Liver (tissue), 8 donors: ENCODE measurements at regions not wholly inside any gene's neighbourhood (a gene's known extent, or its start where the extent isn't known, plus 50 kb on each side); places are given as distances from the start of the nearest gene placed in this dataset.

Source experiments
- DNase-seq: peaks from one replicate; pipeline ENCODE4 v3.0.0-alpha.2; 2017; ENCODE audit warnings: low spot score
- H3K27ac ChIP-seq, 2 donors: one replicate each; pipeline ENCODE4 v1.7.0; 2013; ENCODE audit warnings: inconsistent platforms in 2 of 2, low read length in 2 of 2, control low read depth in 1 of 2, low read depth in 1 of 2, mild to moderate bottlenecking in 1 of 2
- H3K27me3 ChIP-seq, 4 donors: one replicate each; pipeline versions ENCODE4 v1.6.1 to v1.7.0; 2013; ENCODE audit warnings: low read length in 3 of 4, inconsistent platforms in 1 of 4, mild to moderate bottlenecking in 1 of 4, moderate library complexity in 1 of 4; ENCODE audit not compliant: control insufficient read depth in 4 of 4, insufficient read depth in 4 of 4
- H3K36me3 ChIP-seq, 4 donors: one replicate each; pipeline versions ENCODE4 v1.6.1 to v1.7.0; 2013; ENCODE audit warnings: low read length in 3 of 4, mild to moderate bottlenecking in 3 of 4, low read depth in 1 of 4, moderate library complexity in 1 of 4; ENCODE audit not compliant: control insufficient read depth in 4 of 4, insufficient read depth in 3 of 4
- H3K4me1 ChIP-seq, 4 donors: one replicate each; pipeline versions ENCODE4 v1.6.1 to v1.7.0; 2013; ENCODE audit warnings: low read length in 3 of 4, mild to moderate bottlenecking in 3 of 4, moderate library complexity in 1 of 4; ENCODE audit not compliant: control insufficient read depth in 4 of 4, insufficient read depth in 4 of 4
- H3K4me3 ChIP-seq, 3 donors: one replicate each; pipeline versions ENCODE4 v1.6.1 to v1.7.0; 2013; ENCODE audit warnings: low read length in 3 of 3, control low read depth in 1 of 3, low read depth in 1 of 3, mild to moderate bottlenecking in 1 of 3
- H3K9ac ChIP-seq, 2 donors: one replicate each; pipeline ENCODE4 v1.7.0; 2013; ENCODE audit warnings: low read length in 2 of 2, mild to moderate bottlenecking in 2 of 2, moderate library complexity in 2 of 2, control low read depth in 1 of 2, low read depth in 1 of 2
- H3K9me3 ChIP-seq, 4 donors: one replicate each; pipeline versions ENCODE4 v1.6.1 to v1.7.0; 2013; ENCODE audit warnings: low read length in 3 of 4; ENCODE audit not compliant: control insufficient read depth in 4 of 4
- EGR1 ChIP-seq, 2 donors: IDR thresholded peaks; 2 replicates each; pipeline ENCODE4 v1.6.1; 2016 to 2018; ENCODE audit warnings: antibody characterized with exemption in 2 of 2, low read depth in 2 of 2
- FOXA1 ChIP-seq: IDR thresholded peaks from 2 replicates; pipeline ENCODE4 v1.6.1; 2016; ENCODE audit warnings: antibody characterized with exemption
- FOXA2 ChIP-seq: IDR thresholded peaks from 2 replicates; pipeline ENCODE4 v1.6.1; 2016; ENCODE audit warnings: antibody characterized with exemption
- GABPA ChIP-seq, 2 donors: IDR thresholded peaks in 1 of 2; conservative IDR thresholded peaks in 1 of 2; 2 replicates each; pipeline ENCODE4 v1.6.1; 2016; ENCODE audit warnings: antibody characterized with exemption in 2 of 2, mild to moderate bottlenecking in 1 of 2, moderate library complexity in 1 of 2
- HNF4A ChIP-seq, 2 donors: conservative IDR thresholded peaks; 2 replicates each; pipeline ENCODE4 v1.6.1; 2016; ENCODE audit warnings: antibody characterized with exemption in 2 of 2, mild to moderate bottlenecking in 2 of 2
- RAD21 ChIP-seq, 2 donors: IDR thresholded peaks; 2 replicates each; pipeline ENCODE4 v1.6.1; 2016; ENCODE audit warnings: antibody characterized with exemption in 2 of 2, mild to moderate bottlenecking in 2 of 2
- REST ChIP-seq: IDR thresholded peaks from 2 replicates; pipeline ENCODE4 v1.6.1; 2016; ENCODE audit warnings: antibody characterized with exemption, mild to moderate bottlenecking
- RXRA ChIP-seq, 2 donors: IDR thresholded peaks; 2 replicates each; pipeline ENCODE4 v1.6.1; 2017 to 2018; ENCODE audit warnings: antibody characterized with exemption in 2 of 2, mild to moderate bottlenecking in 1 of 2
- TAF1 ChIP-seq: conservative IDR thresholded peaks from 2 replicates; pipeline ENCODE4 v1.6.1; 2016; ENCODE audit warnings: antibody characterized with exemption, mild to moderate bottlenecking
- YY1 ChIP-seq: IDR thresholded peaks from 2 replicates; pipeline ENCODE4 v1.6.1; 2016; ENCODE audit warnings: antibody characterized with exemption, mild to moderate bottlenecking
- WGBS: extraction: QIAGEN DNeasy Blood & Tissue Kit; methylation state at CpG from one replicate; pipeline ENCODE4 v1.1.7; 2013; 5-methylcytosine and 5-hydroxymethylcytosine counted together
- TF ChIP-seq, protein P1 (sequence below): IDR thresholded peaks from 2 replicates; pipeline ENCODE4 v1.6.1; 2016; ENCODE audit warnings: antibody characterized with exemption
- TF ChIP-seq, protein P2 (sequence below): fragments of 150-350 bp; IDR thresholded peaks from 2 replicates; pipeline ENCODE4 v1.5.1; 2017; ENCODE audit warnings: improper control_type of control experiment, low read depth, low read length; ENCODE audit not compliant: missing input control
- TF ChIP-seq, protein P3 (sequence below): IDR thresholded peaks from 2 replicates; pipeline ENCODE4 v1.6.1; 2016; ENCODE audit warnings: antibody characterized with exemption
- TF ChIP-seq, protein P4 (sequence below): IDR thresholded peaks from 2 replicates; pipeline ENCODE4 v1.6.1; 2016; ENCODE audit warnings: antibody characterized with exemption
- donor health status: healthy.
- donor health status: healthy.
- donor health status: healthy.
- donor health status: healthy.
- donor health status: healthy.

DNA sequence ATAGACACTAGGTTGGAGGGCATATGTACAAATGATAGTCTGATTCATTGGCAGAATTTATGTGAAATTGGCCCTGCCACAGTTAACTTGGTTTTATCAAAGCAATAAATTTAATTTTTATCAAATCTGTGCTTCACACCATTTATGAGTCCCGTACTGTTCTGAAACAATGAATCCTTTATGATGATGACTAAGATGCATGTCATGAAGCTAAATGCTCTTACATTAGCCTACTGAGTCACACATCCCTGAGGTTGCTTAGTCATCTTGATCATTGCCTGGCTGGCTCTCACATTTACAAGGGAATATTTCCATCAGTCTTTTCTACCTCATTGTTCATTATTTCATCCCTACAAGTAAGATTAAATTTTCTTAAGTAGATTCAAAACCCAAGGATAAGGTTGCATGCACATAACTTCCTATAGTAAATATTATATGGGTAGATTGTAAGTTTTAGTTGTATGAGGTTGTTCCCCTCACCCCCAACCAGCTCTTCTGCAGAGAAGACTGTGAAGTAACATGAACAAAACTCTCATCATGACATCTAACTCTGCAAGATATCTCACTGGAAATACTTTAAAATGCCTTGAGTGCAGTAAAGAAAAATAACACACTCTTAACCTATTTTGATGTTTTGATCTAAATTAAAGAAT, 170.7 kb downstream of the CYB561 start:
- Histone ChIP-seq H3K4me3 (no peak overlapping the region), H3K27me3 (no peaks in the 10 kb centered on the region), H3K27ac (no peak overlapping the region), H3K9me3 (no peaks in the 10 kb centered on the region), H3K9ac (no peak overlapping the region), H3K36me3 (no peaks in the 10 kb centered on the region), H3K4me1 (no peaks in the 10 kb centered on the region)
- DNase-seq = no peak
- TF ChIP-seq HNF4A (conservative IDR thresholded peaks at IDR 0.05) = no peak
- no peak for TF ChIP-seq YY1
- TF ChIP-seq, protein P1, sequence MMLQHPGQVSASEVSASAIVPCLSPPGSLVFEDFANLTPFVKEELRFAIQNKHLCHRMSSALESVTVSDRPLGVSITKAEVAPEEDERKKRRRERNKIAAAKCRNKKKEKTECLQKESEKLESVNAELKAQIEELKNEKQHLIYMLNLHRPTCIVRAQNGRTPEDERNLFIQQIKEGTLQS = no peak
- WGBS = 67% methylated on average over 1 of the region's 1 CpG

DNA sequence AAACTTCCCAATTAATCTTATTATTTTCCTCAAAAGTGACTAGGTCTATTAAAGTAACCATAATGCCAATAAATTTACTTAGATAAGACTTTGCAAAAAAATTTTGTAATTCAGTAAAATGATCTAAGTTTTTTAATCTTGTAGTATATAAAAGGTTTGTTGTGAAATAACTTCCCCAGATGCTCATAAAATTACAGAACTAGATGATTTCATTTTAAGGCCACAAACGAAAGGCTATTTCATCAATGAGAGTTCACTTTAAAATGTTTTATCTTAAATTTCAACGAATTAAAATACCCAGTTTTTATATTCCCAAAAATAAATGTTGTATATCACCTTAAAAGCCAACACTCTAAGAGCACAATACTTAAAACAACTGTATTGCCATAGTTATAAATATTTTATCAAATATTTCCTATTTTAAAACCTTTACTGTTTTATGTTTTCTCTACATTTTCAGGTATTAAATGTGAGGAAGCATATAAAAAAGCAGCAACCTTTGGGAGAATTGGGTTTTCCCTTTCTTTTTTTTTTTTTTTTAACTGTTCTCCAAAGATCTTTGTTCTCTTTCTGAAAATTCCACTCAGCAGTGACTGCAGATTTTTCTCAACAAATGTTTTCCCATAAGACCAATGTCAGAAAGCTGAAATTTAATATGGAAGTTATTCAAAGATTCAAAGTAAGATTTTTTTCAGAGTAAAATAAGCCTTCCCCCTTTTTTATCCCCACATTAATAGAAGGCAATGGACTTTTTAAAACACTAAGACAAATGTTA, 169.9 kb downstream of the CYB561 start:
- Histone ChIP-seq H3K4me1 (no peaks in the 10 kb centered on the region), H3K27ac (no peak overlapping the region), H3K27me3 (no peaks in the 10 kb centered on the region), H3K4me3 (no peak overlapping the region), H3K36me3 (no peaks in the 10 kb centered on the region), H3K9me3 (no peaks in the 10 kb centered on the region), H3K9ac (no peak overlapping the region)
- no peak for DNase-seq
- TF ChIP-seq TAF1 (no peak), FOXA2 (no peak), GABPA (IDR thresholded peaks at IDR 0.05 in 1 of 2, conservative IDR thresholded peaks at IDR 0.05 in 1 of 2) (no peak), HNF4A (conservative IDR thresholded peaks at IDR 0.05) (no peak), YY1 (no peak)
- TF ChIP-seq, protein P2, sequence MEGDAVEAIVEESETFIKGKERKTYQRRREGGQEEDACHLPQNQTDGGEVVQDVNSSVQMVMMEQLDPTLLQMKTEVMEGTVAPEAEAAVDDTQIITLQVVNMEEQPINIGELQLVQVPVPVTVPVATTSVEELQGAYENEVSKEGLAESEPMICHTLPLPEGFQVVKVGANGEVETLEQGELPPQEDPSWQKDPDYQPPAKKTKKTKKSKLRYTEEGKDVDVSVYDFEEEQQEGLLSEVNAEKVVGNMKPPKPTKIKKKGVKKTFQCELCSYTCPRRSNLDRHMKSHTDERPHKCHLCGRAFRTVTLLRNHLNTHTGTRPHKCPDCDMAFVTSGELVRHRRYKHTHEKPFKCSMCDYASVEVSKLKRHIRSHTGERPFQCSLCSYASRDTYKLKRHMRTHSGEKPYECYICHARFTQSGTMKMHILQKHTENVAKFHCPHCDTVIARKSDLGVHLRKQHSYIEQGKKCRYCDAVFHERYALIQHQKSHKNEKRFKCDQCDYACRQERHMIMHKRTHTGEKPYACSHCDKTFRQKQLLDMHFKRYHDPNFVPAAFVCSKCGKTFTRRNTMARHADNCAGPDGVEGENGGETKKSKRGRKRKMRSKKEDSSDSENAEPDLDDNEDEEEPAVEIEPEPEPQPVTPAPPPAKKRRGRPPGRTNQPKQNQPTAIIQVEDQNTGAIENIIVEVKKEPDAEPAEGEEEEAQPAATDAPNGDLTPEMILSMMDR = no peak
- 57% methylated on average over 2 of the region's 2 CpGs for WGBS

- Histone ChIP-seq H3K27me3 (no peaks in the 10 kb centered on the region), H3K9ac (no peak overlapping the region), H3K36me3 (no peaks in the 10 kb centered on the region), H3K27ac (no peak overlapping the region), H3K4me3 (no peak overlapping the region), H3K4me1 (no peaks in the 10 kb centered on the region), H3K9me3 (no peaks in the 10 kb centered on the region)
- no peak for DNase-seq
- 95% methylated on average over 3 of the region's 3 CpGs for WGBS
- TF ChIP-seq EGR1 (IDR thresholded peaks at IDR 0.05; ENCODE audit: low read depth in 2 of 2) (no peak), TAF1 (no peak), RXRA (IDR thresholded peaks at IDR 0.05) (no peak), RAD21 (IDR thresholded peaks at IDR 0.05) (no peak), FOXA1 (no peak), REST (no peak), GABPA (IDR thresholded peaks at IDR 0.05 in 1 of 2, conservative IDR thresholded peaks at IDR 0.05 in 1 of 2) (no peak), HNF4A (conservative IDR thresholded peaks at IDR 0.05) (no peak)
- TF ChIP-seq, protein P3, sequence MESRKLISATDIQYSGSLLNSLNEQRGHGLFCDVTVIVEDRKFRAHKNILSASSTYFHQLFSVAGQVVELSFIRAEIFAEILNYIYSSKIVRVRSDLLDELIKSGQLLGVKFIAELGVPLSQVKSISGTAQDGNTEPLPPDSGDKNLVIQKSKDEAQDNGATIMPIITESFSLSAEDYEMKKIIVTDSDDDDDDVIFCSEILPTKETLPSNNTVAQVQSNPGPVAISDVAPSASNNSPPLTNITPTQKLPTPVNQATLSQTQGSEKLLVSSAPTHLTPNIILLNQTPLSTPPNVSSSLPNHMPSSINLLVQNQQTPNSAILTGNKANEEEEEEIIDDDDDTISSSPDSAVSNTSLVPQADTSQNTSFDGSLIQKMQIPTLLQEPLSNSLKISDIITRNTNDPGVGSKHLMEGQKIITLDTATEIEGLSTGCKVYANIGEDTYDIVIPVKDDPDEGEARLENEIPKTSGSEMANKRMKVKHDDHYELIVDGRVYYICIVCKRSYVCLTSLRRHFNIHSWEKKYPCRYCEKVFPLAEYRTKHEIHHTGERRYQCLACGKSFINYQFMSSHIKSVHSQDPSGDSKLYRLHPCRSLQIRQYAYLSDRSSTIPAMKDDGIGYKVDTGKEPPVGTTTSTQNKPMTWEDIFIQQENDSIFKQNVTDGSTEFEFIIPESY = no peak
- TF ChIP-seq, protein P4, sequence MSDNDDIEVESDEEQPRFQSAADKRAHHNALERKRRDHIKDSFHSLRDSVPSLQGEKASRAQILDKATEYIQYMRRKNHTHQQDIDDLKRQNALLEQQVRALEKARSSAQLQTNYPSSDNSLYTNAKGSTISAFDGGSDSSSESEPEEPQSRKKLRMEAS = no peak
Measured at GRCh38 chr17:63276821-63277220, 169.3 kb downstream of the CYB561 start.
